Cerebellar cortex (tissue), 1 donor: ENCODE measurements at regions not wholly inside any gene's neighbourhood (a gene's known extent, or its start where the extent isn't known, plus 50 kb on each side); places are given as distances from the start of the nearest gene placed in this dataset.

Experiments used
- DNase-seq: peaks from one replicate; pipeline ENCODE4 v3.0.0-alpha.2; 2015; ENCODE audit warnings: low spot score

DNA sequence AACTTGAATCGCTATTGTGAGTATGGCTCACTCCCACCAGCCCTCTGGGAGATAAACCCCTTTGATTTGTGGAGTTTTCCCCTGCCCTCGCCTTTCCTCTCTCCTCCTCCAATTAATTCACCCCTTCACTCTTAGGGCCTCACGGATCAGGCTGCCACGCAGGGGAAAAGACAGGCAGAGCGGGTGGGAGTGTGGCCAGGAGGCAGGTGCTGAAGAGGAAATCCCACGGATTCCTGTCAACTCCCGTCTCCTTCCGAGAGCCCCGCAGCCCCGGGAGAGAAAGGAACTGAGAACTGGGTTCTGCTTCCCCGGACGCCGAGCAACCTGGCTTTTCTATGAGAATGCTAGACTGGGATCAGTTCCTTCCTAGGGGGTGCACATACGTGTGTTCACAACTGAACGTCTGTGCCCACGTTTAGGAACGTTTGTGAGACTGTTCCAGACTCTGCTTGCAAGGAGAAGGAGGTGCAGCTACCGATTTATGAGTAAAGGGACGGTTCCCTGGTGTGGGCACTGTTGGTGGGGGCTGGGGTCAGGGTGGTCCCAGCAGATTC is 314.5 kb upstream of the TLE4 start:
- peak; percentile 55 for DNase-seq

DNA sequence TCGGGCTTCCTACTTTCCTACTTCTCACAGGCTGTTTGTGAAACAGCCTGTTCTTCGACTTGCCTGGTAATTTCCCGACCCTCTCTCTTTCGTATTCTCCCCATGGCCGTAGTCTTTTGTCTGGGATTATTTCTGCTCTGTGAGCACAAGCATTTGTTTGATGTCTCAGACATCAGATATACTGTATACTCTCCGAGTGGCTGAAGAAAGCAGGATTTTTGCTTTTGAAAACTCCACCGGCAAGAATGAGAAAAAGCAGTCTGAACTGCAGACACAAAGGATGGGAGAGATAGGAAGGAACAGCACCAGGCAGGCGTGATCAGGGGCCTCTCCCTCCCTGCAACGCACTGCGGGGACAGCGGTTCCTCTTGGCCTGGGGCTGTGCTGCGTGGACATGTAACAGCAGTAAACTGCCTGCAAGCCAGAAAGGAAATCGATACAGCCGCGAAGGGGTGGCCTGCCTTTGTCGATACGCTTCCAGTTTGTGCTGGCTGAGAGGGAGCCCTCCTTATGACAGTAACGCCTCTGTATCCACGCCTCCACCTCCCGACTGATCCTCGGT is 313.9 kb upstream of the TLE4 start:
- DNase-seq = peak; percentile 10

- no peak for DNase-seq
These were observed 311.9 kb upstream of the TLE4 start for GRCh38 chr9:79259858-79260257.

- no peak for DNase-seq
These were observed 308.1 kb upstream of the TLE4 start for GRCh38 chr9:79263628-79264027.

DNA sequence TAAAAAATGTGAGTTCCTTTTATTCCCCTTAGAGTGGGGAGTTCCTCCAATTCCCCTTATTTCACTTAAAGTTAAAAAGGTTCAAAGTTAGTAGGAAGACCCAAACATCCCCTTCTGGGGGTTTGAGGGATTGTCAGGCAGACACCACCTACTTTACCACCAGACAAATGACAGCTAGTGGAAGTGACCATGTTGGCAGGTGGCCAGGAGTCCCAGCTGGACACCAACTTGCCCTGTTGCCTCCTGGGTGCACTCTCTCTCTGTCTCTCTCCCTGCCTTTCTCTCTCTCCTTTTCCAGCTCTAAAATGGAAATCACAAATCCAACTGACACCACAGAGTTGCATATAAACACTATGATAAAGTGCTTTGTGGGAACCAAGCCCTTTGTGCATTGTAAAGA is 307.7 kb upstream of the TLE4 start:
- peak; percentile 29 for DNase-seq

- peak; percentile 76 for DNase-seq
These were observed 307.0 kb upstream of the TLE4 start for GRCh38 chr9:79264511-79265355.

DNA sequence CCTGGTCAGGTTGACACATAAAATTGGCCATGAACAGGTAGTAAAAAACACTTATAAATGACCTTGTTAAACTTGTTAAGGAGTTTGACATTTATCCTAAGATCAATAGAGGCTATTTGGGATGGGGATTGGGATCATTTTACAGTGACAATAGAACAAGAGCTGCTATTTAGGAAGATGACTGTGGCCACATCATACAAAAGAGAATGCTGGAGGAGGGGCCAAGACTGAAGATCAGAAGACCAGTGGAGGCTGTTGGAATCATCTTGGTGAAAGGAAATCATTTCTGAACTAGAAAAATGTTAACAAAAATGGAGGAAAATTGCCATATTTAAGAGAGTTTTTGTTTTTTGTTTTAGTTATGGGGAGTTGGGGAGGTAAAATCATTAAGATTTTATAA is 304.8 kb upstream of the TLE4 start:
- no peak for DNase-seq

- DNase-seq = no peak
These were observed 303.0 kb upstream of the TLE4 start for GRCh38 chr9:79268806-79269205.

DNA sequence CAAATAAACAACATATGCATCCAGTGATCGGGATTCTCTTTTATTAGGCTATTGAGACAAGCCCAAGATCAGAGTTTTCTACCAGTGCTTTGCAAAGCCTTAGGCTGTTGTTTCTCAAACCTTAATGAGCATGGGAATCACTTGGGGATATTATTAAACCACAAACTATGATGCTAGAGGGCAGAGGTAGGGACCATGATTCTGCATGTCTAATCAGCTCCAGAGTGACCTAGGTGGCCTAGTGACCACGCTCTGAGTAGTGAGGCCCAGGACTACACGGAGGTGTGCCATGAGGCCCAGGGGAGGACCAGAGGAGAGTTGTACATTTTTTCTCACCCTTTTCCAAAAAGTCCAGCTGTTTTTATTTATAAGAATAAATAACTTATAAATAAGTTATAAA is 298.5 kb upstream of the TLE4 start:
- DNase-seq = no peak

- DNase-seq = no peak
These were observed 292.4 kb upstream of the TLE4 start for GRCh38 chr9:79279356-79279755.

DNA sequence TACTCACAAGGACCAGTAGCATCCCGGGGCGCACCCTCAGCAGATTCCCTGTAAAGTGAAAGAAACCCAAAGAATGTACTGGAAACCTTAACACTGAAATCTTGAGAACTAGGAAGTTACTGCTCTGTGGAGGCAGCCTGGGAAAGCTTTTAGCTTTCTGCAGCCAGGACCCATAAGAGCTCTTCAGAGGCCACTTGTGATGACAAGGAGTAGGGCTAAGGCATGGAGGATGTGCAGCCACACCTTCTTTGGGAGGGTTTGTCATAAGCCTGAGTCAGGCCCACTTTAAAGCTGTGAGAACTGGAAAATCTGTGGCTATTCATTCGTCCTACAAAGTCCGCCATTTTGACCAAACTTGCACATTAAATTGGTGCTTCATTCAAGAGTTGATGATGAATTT is 291.1 kb upstream of the TLE4 start:
- no peak for DNase-seq

- DNase-seq = no peak
These were observed 287.7 kb upstream of the TLE4 start for GRCh38 chr9:79284081-79284480.

- DNase-seq = no peak
These were observed 284.6 kb upstream of the TLE4 start for GRCh38 chr9:79286992-79287707.

DNA sequence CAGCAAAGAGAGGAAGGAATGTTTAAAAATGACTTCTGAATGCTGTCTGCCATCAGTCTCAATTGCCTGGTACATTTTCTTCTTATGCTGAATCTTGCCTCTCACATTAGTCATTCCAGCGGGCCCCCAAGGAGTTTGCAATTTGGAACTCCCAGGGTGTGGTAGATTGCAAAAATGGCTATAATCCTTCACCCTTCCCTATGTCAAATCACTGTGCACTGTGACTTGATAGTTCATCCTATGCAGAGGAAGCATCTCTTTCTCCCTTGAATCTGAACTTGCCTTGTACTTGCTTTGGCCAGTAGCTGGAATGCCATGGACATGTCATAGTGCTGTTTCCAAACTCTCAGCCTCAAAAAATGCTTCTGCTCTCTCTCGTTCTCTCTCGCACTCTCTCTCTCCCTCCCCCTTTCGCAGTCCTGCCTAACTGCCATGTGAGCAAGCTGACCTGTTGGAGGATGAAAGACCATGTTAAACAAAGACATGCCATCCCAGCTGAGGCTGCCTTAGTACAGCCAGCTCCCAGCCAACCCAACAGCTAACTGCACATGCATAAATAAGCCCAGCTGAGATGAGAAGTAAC is 284.0 kb upstream of the TLE4 start:
- no peak for DNase-seq

- DNase-seq = no peak
These were observed 281.9 kb upstream of the TLE4 start for GRCh38 chr9:79289856-79290255.

GRCh38 chr9:79292731-79293280 is 279.0 kb upstream of the TLE4 start:
- no peak for DNase-seq

DNA sequence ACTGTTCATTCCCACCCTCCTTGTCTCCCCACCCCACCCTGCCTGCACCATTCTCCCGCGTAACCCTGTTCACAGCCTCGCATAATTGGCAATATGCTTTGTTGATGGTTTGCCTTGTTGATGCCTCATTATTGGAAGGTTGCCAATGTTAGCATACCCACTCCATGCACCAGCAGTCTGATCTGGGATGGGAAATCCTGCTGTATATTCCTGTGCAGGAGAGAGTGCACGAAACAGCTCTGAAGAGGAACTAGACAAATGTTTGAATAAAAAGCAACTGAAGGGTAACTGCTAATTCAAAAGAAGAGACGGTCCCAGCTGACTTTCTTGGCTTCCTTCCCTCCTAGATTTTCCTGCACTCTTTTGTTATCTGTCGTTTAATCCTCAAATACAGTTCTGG is 271.7 kb upstream of the TLE4 start:
- DNase-seq = no peak

- DNase-seq = peak; percentile 33
These were observed 270.7 kb upstream of the TLE4 start for GRCh38 chr9:79301085-79301484.

DNA sequence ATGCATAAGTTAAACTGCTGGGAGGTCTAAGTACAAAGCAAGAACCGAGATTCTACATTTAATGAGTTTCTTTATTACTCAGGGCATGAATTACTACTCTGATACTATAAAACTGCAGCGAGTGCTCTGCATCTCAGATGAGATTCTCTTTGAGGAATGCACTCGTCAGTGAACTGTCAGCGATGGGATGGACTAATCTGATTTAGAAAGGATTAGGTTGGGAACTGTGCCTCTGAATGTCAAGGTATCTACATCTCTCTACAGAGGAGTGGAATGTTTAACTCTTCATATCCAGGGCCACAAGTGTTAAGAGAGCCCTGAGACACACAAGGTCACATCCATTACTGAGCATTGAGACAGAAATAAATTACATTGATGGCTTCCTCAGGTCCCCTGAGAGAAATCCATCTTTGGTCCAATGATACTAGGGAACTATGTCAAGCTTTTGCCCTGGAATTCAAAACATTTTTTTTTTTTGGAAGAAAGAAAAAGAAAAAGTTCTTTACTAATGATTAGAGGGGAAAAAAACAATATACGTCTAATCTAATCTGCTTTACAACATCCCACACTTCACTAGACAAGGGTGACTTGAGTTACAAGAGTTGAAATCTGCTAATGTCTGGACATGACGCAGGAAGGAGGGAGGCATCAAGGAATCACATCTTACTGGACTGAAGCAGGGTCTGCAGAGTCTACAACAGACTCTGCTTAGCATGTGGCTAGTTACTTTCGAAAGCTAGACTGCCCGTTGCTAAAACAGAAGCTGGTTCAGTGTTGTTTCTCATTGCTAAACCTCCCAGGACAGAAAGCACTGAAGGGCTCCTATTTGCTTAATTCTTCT is 270.0 kb upstream of the TLE4 start:
- peak; percentile 50 for DNase-seq

GRCh38 chr9:79302569-79302968 is 269.2 kb upstream of the TLE4 start:
- no peak for DNase-seq

- DNase-seq = no peak
These were observed 263.8 kb upstream of the TLE4 start for GRCh38 chr9:79308012-79308411.
